IPS-15b (cell line): ENCODE measurements at regions not wholly inside any gene's neighbourhood (a gene's known extent, or its start where the extent isn't known, plus 50 kb on each side); places are given as distances from the start of the nearest gene placed in this dataset.

Source experiments
- H3K27me3 ChIP-seq: one replicate; pipeline ENCODE4 v1.6.1; 2013; ENCODE audit warnings: low read length; ENCODE audit not compliant: control insufficient read depth, insufficient read depth
- H3K36me3 ChIP-seq: one replicate; pipeline ENCODE4 v1.6.1; 2013; ENCODE audit warnings: low read length; ENCODE audit not compliant: control insufficient read depth, insufficient read depth
- H3K4me1 ChIP-seq: one replicate; pipeline ENCODE4 v1.6.1; 2013; ENCODE audit warnings: mild to moderate bottlenecking, low read length; ENCODE audit not compliant: control insufficient read depth, insufficient read depth
- H3K4me3 ChIP-seq: one replicate; pipeline ENCODE4 v1.5.1; 2013; ENCODE audit warnings: low read depth, low read length
- H3K9ac ChIP-seq: one replicate; pipeline ENCODE4 v1.6.1; 2013; ENCODE audit warnings: low read depth, mild to moderate bottlenecking, low read length
- H3K9me3 ChIP-seq: one replicate; pipeline ENCODE4 v1.6.1; 2013; ENCODE audit warnings: mild to moderate bottlenecking, low read length; ENCODE audit not compliant: control insufficient read depth, insufficient read depth

GRCh38 chr6:137277971-137278637 lies 58.9 kb upstream of the IFNGR1 start:
- Histone ChIP-seq H3K4me3 (no peak overlapping the region), H3K27me3 (no peaks in the 10 kb centered on the region), H3K9ac (no peak overlapping the region), H3K4me1 (peaks cover 2% of the 10 kb centered on the region), H3K9me3 (no peaks in the 10 kb centered on the region), H3K36me3 (no peaks in the 10 kb centered on the region)

GRCh38 chr6:137272403-137272802 lies 53.2 kb upstream of the IFNGR1 start:
- H3K27me3 ChIP-seq: no peaks in the 10 kb centered on the region
- no peaks in the 10 kb centered on the region for H3K36me3 ChIP-seq
- no peaks in the 10 kb centered on the region for H3K4me1 ChIP-seq
- H3K9ac ChIP-seq: no peak overlapping the region
- no peaks in the 10 kb centered on the region for H3K9me3 ChIP-seq
- no peak overlapping the region for H3K4me3 ChIP-seq

- Histone ChIP-seq H3K9me3 (no peaks in the 10 kb centered on the region), H3K4me1 (no peaks in the 10 kb centered on the region), H3K36me3 (no peaks in the 10 kb centered on the region), H3K4me3 (no peak overlapping the region), H3K27me3 (no peaks in the 10 kb centered on the region), H3K9ac (no peak overlapping the region)
These were observed 52.3 kb upstream of the IFNGR1 start for GRCh38 chr6:137271245-137272183.

- H3K9me3 ChIP-seq: no peaks in the 10 kb centered on the region
- no peaks in the 10 kb centered on the region for H3K4me1 ChIP-seq
- H3K27me3 ChIP-seq: no peaks in the 10 kb centered on the region
- no peak overlapping the region for H3K4me3 ChIP-seq
- no peaks in the 10 kb centered on the region for H3K36me3 ChIP-seq
- no peak overlapping the region for H3K9ac ChIP-seq
These were observed 50.6 kb upstream of the IFNGR1 start for GRCh38 chr6:137269803-137270202.

- no peaks in the 10 kb centered on the region for H3K36me3 ChIP-seq
- no peaks in the 10 kb centered on the region for H3K4me1 ChIP-seq
- H3K9me3 ChIP-seq: no peaks in the 10 kb centered on the region
- H3K4me3 ChIP-seq: no peak overlapping the region
- no peaks in the 10 kb centered on the region for H3K27me3 ChIP-seq
- no peak overlapping the region for H3K9ac ChIP-seq
These were observed 50.2 kb upstream of the IFNGR1 start for GRCh38 chr6:137269347-137269746.
